Caco-2 (cell line): ENCODE measurements at regions not wholly inside any gene's neighbourhood (a gene's known extent, or its start where the extent isn't known, plus 50 kb on each side); places are given as distances from the start of the nearest gene placed in this dataset.

Experiments
- BruUV-seq: library from RNA; stranded (reverse); fragments of 400-500 nt; replicated peaks from 2 replicates; lab custom pipeline; 2021; lab: Mats Ljungman, UMichigan
- CTCF ChIA-PET: fragments of 300-600 bp; sonication (Branson Sonifier 250); formaldehyde crosslinking; loops from one replicate; lab custom pipeline; 2022; ENCODE audit warnings: antibody characterized with exemption; lab: Charles Lee
- POLR2A ChIA-PET: fragments of 300-600 bp; sonication (Branson Sonifier 250); formaldehyde crosslinking; loops from one replicate; lab custom pipeline; 2022; ENCODE audit warnings: antibody characterized with exemption; lab: Charles Lee
- DNase-seq, 2 experiments: peaks; one replicate each; pipeline versions ENCODE4 v3.0.0 to v3.0.0-alpha.2; 2020 to 2022
- H3K27me3 ChIP-seq: replicated peaks from 2 replicates; pipeline ENCODE4 v1.6.0; 2011; ENCODE audit warnings: low read length; ENCODE audit not compliant: control insufficient read depth, insufficient read depth
- H3K36me3 ChIP-seq: 2 replicates; pipeline ENCODE4 v1.5.1; 2011; ENCODE audit warnings: low read length; ENCODE audit not compliant: control insufficient read depth, insufficient read depth
- H3K4me1 ChIP-seq: fragments of 250-450 bp; sonication (Bioruptor Pico); 2 replicates; pipeline ENCODE4 v1.5.1; 2020; ENCODE audit warnings: mild to moderate bottlenecking
- H3K4me3 ChIP-seq: 2 replicates; pipeline ENCODE4 v1.5.1; 2011; ENCODE audit warnings: low read depth, mild to moderate bottlenecking, control low read depth, low read length
- H3K9me3 ChIP-seq: fragments of 250-450 bp; sonication (Bioruptor Pico); 2 replicates; pipeline ENCODE4 v1.5.1; 2020; ENCODE audit warnings: mild to moderate bottlenecking, moderate library complexity
- H3K27ac Mint-ChIP-seq: one replicate; pipeline ENCODE4 v1.8.0; 2022; ENCODE audit warnings: mixed read lengths; ENCODE audit not compliant: unreplicated experiment
- H3K27me3 Mint-ChIP-seq: one replicate; pipeline ENCODE4 v1.8.0; 2022; ENCODE audit warnings: mixed read lengths; ENCODE audit not compliant: insufficient read depth, unreplicated experiment
- H3K36me3 Mint-ChIP-seq: one replicate; pipeline ENCODE4 v1.8.0; 2022; ENCODE audit warnings: mild to moderate bottlenecking, mixed read lengths; ENCODE audit not compliant: insufficient read depth, unreplicated experiment
- H3K4me1 Mint-ChIP-seq: one replicate; pipeline ENCODE4 v1.8.0; 2022; ENCODE audit warnings: low read depth, mixed read lengths; ENCODE audit not compliant: unreplicated experiment
- H3K4me3 Mint-ChIP-seq: one replicate; pipeline ENCODE4 v1.8.0; 2022; ENCODE audit warnings: mild to moderate bottlenecking, moderate library complexity, mixed read lengths; ENCODE audit not compliant: unreplicated experiment
- H3K9me3 Mint-ChIP-seq: one replicate; pipeline ENCODE4 v1.8.0; 2022; ENCODE audit warnings: mixed read lengths; ENCODE audit not compliant: unreplicated experiment
- CTCF ChIP-seq, 2 experiments: fragments of 200-600 bp in 1 of 2; IDR thresholded peaks; 1 replicate in 1 of 2; 2 replicates in 1 of 2; pipeline versions ENCODE4 v1.5.1 to v1.8.0; 2011 to 2022; ENCODE audit warnings: antibody characterized with exemption in 1 of 2, control low read depth in 1 of 2, inconsistent platforms in 1 of 2, low read depth in 1 of 2, low read length in 1 of 2, mild to moderate bottlenecking in 1 of 2, moderate library complexity in 1 of 2; ENCODE audit not compliant: insufficient read depth in 1 of 2, severe bottlenecking in 1 of 2, unreplicated experiment in 1 of 2
- intact Hi-C: fragments of 100-400 bp; cut with micrococcal nuclease; formaldehyde crosslinking; loops from one replicate; pipeline ENCODE4 v1.10.0; 2022; ENCODE audit not compliant: unreplicated experiment

GRCh38 chr15:70227147-70227546 lies 129.4 kb upstream of the TLE3 start:
- Histone ChIP-seq H3K9me3 (peaks cover 13% of the 10 kb centered on the region), H3K27me3 (no peaks in the 10 kb centered on the region), H3K36me3 (no peaks in the 10 kb centered on the region), H3K4me3 (no peak overlapping the region), H3K4me1 (no peaks in the 10 kb centered on the region)
- Mint-ChIP-seq H3K4me3 (no peak overlapping the region), H3K27ac (no peak overlapping the region), H3K27me3 (no peaks in the 10 kb centered on the region), H3K9me3 (peaks cover 24% of the 10 kb centered on the region), H3K36me3 (no peaks in the 10 kb centered on the region), H3K4me1 (no peaks in the 10 kb centered on the region)
- TF ChIP-seq CTCF (IDR thresholded peaks at IDR 0.05; ENCODE audit: insufficient read depth in 1 of 2, low read depth in 1 of 2, low read length in 1 of 2, severe bottlenecking in 1 of 2, unreplicated experiment in 1 of 2), result no peak
- no peak for DNase-seq
- no TSS peak for BruUV-seq
- CTCF ChIA-PET, result no interaction called here
- intact Hi-C loops, result no loop called here
- POLR2A ChIA-PET, result no interaction called here

- no peaks in the 10 kb centered on the region for H3K36me3 Mint-ChIP-seq
- no peak overlapping the region for H3K4me3 Mint-ChIP-seq
- no peak overlapping the region for H3K27ac Mint-ChIP-seq
- H3K9me3 ChIP-seq, result peaks cover 7% of the 10 kb centered on the region; the same call in 1 of the 2 replicates
- ChIA-PET POLR2A (no interaction called here), CTCF (no interaction called here)
- H3K4me1 ChIP-seq, result no peaks in the 10 kb centered on the region
- no peaks in the 10 kb centered on the region for H3K4me1 Mint-ChIP-seq
- intact Hi-C loops, result no loop called here
- TF ChIP-seq CTCF (IDR thresholded peaks at IDR 0.05; ENCODE audit: insufficient read depth in 1 of 2, low read depth in 1 of 2, low read length in 1 of 2, severe bottlenecking in 1 of 2, unreplicated experiment in 1 of 2), result no peak
- peaks cover 17% of the 10 kb centered on the region for H3K9me3 Mint-ChIP-seq
- no peaks in the 10 kb centered on the region for H3K27me3 Mint-ChIP-seq
- DNase-seq, result no peak
- H3K36me3 ChIP-seq, result no peaks in the 10 kb centered on the region
- no peak overlapping the region for H3K4me3 ChIP-seq
- BruUV-seq, result no TSS peak
- H3K27me3 ChIP-seq, result no peaks in the 10 kb centered on the region
Observed at GRCh38 chr15:70226337-70226980, 128.7 kb upstream of the TLE3 start.

- H3K27me3 Mint-ChIP-seq, result no peaks in the 10 kb centered on the region
- peaks cover 15% of the 10 kb centered on the region for H3K9me3 Mint-ChIP-seq
- intact Hi-C loops, result no loop called here
- no peak overlapping the region for H3K4me3 ChIP-seq
- no peaks in the 10 kb centered on the region for H3K4me1 ChIP-seq
- H3K36me3 Mint-ChIP-seq, result no peaks in the 10 kb centered on the region
- H3K4me1 Mint-ChIP-seq, result no peaks in the 10 kb centered on the region
- H3K9me3 ChIP-seq, result no peaks in the 10 kb centered on the region
- no peaks in the 10 kb centered on the region for H3K36me3 ChIP-seq
- POLR2A ChIA-PET, result no interaction called here
- H3K27ac Mint-ChIP-seq, result no peak overlapping the region
- no TSS peak for BruUV-seq
- CTCF ChIA-PET, result no interaction called here
- DNase-seq, result no peak
- no peaks in the 10 kb centered on the region for H3K27me3 ChIP-seq
- no peak for TF ChIP-seq CTCF (IDR thresholded peaks at IDR 0.05; ENCODE audit: insufficient read depth in 1 of 2, low read depth in 1 of 2, low read length in 1 of 2, severe bottlenecking in 1 of 2, unreplicated experiment in 1 of 2)
- no peak overlapping the region for H3K4me3 Mint-ChIP-seq
Observed at GRCh38 chr15:70225416-70225815, 127.7 kb upstream of the TLE3 start.
